ENCODE measurements at regions not wholly inside any gene's neighbourhood (a gene's known extent, or its start where the extent isn't known, plus 50 kb on each side); places are given as distances from the start of the nearest gene placed in this dataset.

DNA sequence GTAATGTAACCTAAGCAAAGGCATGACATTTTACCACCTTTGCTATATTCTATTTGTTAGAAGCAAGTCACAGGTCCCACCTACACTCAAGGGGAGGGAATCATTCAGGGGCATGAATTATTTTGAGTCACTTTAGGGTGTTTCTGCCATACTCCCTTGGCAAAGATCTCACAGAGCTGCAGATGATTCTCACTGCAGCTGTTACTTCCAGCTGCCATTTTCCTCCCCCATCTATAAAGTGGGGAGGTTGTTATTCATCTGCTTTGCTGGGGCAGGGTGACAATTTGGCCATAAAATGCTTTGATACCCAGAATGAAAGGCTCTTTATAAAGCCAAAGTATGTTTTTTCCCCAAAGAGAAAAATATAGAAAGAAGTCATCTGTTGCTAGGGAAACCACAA, 136.5 kb upstream of the SMIM31 start:
- DNase-seq = no peak
- no peaks in the 10 kb centered on the region for H3K9me3 ChIP-seq (replicated peaks; ENCODE audit: insufficient read depth, low read length)
- no peak overlapping the region for H2AFZ ChIP-seq (ENCODE audit: low read length)
- no peaks in the 10 kb centered on the region for H4K20me1 ChIP-seq (ENCODE audit: insufficient read depth, low read length)
- H3K27ac ChIP-seq (ENCODE audit: low read length) = no peak overlapping the region
- H3K4me2 ChIP-seq (ENCODE audit: low read depth, low read length) = no peak overlapping the region
- TF ChIP-seq, protein P1, sequence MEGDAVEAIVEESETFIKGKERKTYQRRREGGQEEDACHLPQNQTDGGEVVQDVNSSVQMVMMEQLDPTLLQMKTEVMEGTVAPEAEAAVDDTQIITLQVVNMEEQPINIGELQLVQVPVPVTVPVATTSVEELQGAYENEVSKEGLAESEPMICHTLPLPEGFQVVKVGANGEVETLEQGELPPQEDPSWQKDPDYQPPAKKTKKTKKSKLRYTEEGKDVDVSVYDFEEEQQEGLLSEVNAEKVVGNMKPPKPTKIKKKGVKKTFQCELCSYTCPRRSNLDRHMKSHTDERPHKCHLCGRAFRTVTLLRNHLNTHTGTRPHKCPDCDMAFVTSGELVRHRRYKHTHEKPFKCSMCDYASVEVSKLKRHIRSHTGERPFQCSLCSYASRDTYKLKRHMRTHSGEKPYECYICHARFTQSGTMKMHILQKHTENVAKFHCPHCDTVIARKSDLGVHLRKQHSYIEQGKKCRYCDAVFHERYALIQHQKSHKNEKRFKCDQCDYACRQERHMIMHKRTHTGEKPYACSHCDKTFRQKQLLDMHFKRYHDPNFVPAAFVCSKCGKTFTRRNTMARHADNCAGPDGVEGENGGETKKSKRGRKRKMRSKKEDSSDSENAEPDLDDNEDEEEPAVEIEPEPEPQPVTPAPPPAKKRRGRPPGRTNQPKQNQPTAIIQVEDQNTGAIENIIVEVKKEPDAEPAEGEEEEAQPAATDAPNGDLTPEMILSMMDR (IDR thresholded peaks at IDR 0.05; ENCODE audit: low read length) = no peak
- TF ChIP-seq EZH2phosphoT487 (IDR thresholded peaks at IDR 0.05; ENCODE audit: low read length) (no peak), EZH2 (optimal IDR thresholded peaks at IDR 0.05; ENCODE audit: low read depth, low read length) (no peak)
- H3K4me3 ChIP-seq (ENCODE audit: low read length) = no peak overlapping the region
- no peaks in the 10 kb centered on the region for H3K4me1 ChIP-seq (ENCODE audit: low read length)
- H3K27me3 ChIP-seq (replicated peaks; ENCODE audit: insufficient read depth, low read length) = no peaks in the 10 kb centered on the region
- H3K9me2 ChIP-seq (replicated peaks; ENCODE audit: insufficient read depth, low read length) = no peaks in the 10 kb centered on the region
- no peaks in the 10 kb centered on the region for H3K79me2 ChIP-seq (ENCODE audit: low read length)
- H3K9ac ChIP-seq (ENCODE audit: low read length) = no peak overlapping the region
- H3K36me3 ChIP-seq (replicated peaks; ENCODE audit: insufficient read depth, low read length) = no peaks in the 10 kb centered on the region
- H3F3A ChIP-seq (ENCODE audit: insufficient read depth, low read length) = no peaks in the 10 kb centered on the region

DNA sequence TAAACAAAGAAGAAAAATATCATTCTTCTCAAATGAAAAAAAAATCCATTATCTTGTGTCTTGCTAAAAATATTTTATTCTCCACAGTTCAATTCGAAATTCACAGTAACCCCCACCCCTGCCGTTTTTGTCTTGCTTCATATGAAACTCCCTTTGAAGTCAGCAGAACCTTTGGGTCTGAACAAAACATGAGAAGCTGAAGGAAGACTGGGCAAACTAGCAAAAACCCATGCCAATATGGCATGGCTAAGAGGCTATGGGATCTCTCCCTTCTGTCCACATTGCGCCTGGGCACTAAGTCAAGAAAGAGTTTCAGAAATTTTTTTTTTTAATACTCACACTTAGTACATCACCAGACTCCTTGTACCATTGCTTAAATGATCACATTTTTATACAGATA, 136.0 kb upstream of the SMIM31 start:
- H3K79me2 ChIP-seq (ENCODE audit: low read length) = no peaks in the 10 kb centered on the region
- no peak overlapping the region for H2AFZ ChIP-seq (ENCODE audit: low read length)
- H3K27me3 ChIP-seq (replicated peaks; ENCODE audit: insufficient read depth, low read length) = no peaks in the 10 kb centered on the region
- no peaks in the 10 kb centered on the region for H3K9me3 ChIP-seq (replicated peaks; ENCODE audit: insufficient read depth, low read length)
- H3K9me2 ChIP-seq (replicated peaks; ENCODE audit: insufficient read depth, low read length) = no peaks in the 10 kb centered on the region
- TF ChIP-seq EZH2phosphoT487 (IDR thresholded peaks at IDR 0.05; ENCODE audit: low read length) (no peak), EZH2 (optimal IDR thresholded peaks at IDR 0.05; ENCODE audit: low read depth, low read length) (no peak)
- TF ChIP-seq, protein P1 (IDR thresholded peaks at IDR 0.05; ENCODE audit: low read length) = no peak
- H3K27ac ChIP-seq (ENCODE audit: low read length) = no peak overlapping the region
- H4K20me1 ChIP-seq (ENCODE audit: insufficient read depth, low read length) = no peaks in the 10 kb centered on the region
- no peaks in the 10 kb centered on the region for H3K36me3 ChIP-seq (replicated peaks; ENCODE audit: insufficient read depth, low read length)
- no peaks in the 10 kb centered on the region for H3K4me1 ChIP-seq (ENCODE audit: low read length)
- no peaks in the 10 kb centered on the region for H3F3A ChIP-seq (ENCODE audit: insufficient read depth, low read length)
- H3K4me2 ChIP-seq (ENCODE audit: low read depth, low read length) = no peak overlapping the region
- H3K9ac ChIP-seq (ENCODE audit: low read length) = no peak overlapping the region
- H3K4me3 ChIP-seq (ENCODE audit: low read length) = no peak overlapping the region
- DNase-seq = no peak

DNA sequence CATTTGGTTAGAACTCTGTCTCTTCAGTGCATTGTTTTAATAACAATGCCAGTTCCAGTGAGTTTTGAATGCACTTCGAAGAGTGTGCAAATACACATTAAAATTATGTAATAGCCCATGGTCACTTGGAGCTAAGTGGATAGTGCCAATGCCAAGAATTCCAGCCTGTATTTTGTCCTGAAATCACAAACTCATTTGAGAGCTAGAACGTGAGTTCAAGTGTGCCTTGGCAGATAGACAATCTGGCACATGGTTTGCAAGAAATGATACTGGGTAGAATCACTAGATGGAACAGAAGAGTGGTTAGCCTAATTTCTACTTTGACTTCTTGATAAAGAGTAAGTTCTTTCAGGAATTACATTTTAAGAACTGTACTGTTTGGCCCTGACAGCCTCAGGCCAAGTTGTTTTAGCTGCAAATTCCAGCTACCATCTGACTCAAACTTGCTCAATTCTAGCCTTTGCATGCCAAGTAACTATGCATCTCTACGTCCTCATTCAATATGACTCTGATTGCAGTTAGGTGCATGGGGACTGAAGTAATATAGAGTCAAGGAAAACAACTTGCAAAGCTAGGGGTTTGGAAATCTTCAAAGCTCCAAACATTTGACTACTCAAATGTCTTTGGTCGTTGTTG, 131.9 kb upstream of the SMIM31 start:
- H3K9ac ChIP-seq (ENCODE audit: low read length) = no peak overlapping the region
- H3F3A ChIP-seq (ENCODE audit: insufficient read depth, low read length) = no peaks in the 10 kb centered on the region
- H3K27ac ChIP-seq (ENCODE audit: low read length) = no peak overlapping the region
- no peak overlapping the region for H3K4me2 ChIP-seq (ENCODE audit: low read depth, low read length)
- H3K36me3 ChIP-seq (replicated peaks; ENCODE audit: insufficient read depth, low read length) = no peaks in the 10 kb centered on the region
- DNase-seq = no peak
- H3K9me3 ChIP-seq (replicated peaks; ENCODE audit: insufficient read depth, low read length) = no peaks in the 10 kb centered on the region
- no peak for TF ChIP-seq EZH2 (optimal IDR thresholded peaks at IDR 0.05; ENCODE audit: low read depth, low read length)
- TF ChIP-seq EZH2phosphoT487 (IDR thresholded peaks at IDR 0.05; ENCODE audit: low read length) = no peak
- TF ChIP-seq, protein P1 (IDR thresholded peaks at IDR 0.05; ENCODE audit: low read length) = no peak
- H3K27me3 ChIP-seq (replicated peaks; ENCODE audit: insufficient read depth, low read length) = no peaks in the 10 kb centered on the region
- no peak overlapping the region for H2AFZ ChIP-seq (ENCODE audit: low read length)
- H3K4me3 ChIP-seq (ENCODE audit: low read length) = no peak overlapping the region
- H3K4me1 ChIP-seq (ENCODE audit: low read length) = no peaks in the 10 kb centered on the region
- H3K9me2 ChIP-seq (replicated peaks; ENCODE audit: insufficient read depth, low read length) = no peaks in the 10 kb centered on the region
- no peaks in the 10 kb centered on the region for H3K79me2 ChIP-seq (ENCODE audit: low read length)
- H4K20me1 ChIP-seq (ENCODE audit: insufficient read depth, low read length) = no peaks in the 10 kb centered on the region
